NCI-H748 treated with DMSO at 0.1 percent for 48 hours (cell line): ENCODE measurements at regions not wholly inside any gene's neighbourhood (a gene's known extent, or its start where the extent isn't known, plus 50 kb on each side); places are given as distances from the start of the nearest gene placed in this dataset.
"Not testable (repeated sequence)": the region's sequence is repeated elsewhere in the genome, so short reads cannot be mapped to it uniquely, and the experiment has no call there.

ENCODE experiments used
- DNase-seq: peaks from one replicate; lab custom pipeline; 2025; lab: John Stamatoyannopoulos, UW

GRCh38 chr11:23942117-23942815, 554.6 kb upstream of the LUZP2 start:
- DNase-seq, result not testable (repeated sequence)

GRCh38 chr11:23944923-23945322, 551.9 kb upstream of the LUZP2 start:
- DNase-seq, result no peak

GRCh38 chr11:23947883-23948282, 549.0 kb upstream of the LUZP2 start:
- DNase-seq, result no peak

DNA sequence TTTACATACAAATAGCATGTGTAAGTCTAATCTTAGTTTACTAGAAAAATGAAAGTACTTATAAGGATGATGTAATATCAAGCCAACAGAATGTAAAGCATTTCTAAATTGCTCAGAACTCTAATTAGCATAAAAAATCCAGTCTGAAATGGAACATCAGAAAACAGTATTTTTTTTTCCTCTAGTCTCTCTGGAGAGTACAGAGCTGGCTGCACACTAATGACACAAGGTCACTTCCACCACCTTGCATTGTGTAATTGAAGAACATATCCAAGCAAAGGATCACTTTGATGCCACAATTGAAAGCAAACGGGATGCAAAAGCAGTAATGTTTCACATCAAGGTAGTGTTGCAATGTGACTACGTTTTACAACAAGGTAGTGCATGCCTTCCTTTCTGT, 548.0 kb upstream of the LUZP2 start:
- DNase-seq, result no peak

GRCh38 chr11:23953951-23954710, 542.7 kb upstream of the LUZP2 start:
- no peak for DNase-seq

DNA sequence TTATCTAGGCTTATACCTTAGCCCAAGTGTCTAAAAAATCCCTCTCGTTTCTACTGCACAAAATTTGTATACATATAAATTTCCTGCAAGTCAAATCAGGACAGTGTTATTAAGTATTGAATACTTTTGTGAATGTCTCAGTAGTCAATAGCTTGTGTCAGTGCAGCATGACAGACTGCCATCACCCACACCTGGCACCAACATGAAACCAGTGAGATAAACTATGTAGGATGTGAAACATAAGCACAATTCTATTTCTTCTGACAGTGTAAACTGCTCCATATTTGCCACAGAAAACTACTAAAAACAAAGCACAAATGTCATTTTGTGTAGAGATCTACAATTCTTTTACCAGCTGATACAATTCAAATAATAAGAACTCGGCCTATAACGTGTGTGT, 542.1 kb upstream of the LUZP2 start:
- no peak for DNase-seq

DNA sequence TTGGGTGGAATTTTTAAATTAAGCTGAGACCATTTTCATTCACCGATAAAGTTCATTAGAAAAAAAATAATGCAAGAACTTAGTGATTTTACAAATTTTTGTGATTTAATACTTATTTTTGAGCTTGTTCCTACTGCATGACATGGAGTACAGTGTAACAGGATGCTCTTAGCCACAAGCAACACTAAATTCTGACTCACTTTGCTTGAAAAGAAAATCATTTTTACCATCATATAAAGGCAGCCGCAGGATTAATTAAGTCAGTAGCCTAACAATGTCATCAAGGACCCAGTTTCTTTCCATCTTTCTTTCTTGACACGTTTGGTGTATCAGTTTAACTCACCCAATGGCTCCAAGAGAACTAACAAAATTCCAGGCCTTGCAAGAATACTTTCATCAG, 540.3 kb upstream of the LUZP2 start:
- no peak for DNase-seq

GRCh38 chr11:23957314-23957713, 539.5 kb upstream of the LUZP2 start:
- no peak for DNase-seq

DNA sequence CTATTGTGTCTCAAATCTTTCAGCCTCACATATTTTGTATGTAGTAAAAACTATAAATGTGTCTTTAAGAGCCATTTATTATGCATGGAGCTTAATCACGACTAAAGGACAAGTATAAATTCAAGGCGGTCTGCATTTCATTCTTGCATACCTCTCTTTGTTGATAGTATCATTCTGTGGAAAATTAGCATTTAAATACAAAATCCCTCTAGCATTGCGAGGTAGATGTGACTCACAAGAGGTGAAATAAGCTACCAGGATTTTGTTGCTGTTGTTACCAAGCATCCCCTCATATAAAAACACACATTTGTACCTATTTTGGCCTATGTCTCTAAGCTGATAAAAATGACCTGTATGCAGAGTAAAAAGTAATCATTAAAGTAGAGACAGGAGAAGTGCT, 537.4 kb upstream of the LUZP2 start:
- no peak for DNase-seq

DNA sequence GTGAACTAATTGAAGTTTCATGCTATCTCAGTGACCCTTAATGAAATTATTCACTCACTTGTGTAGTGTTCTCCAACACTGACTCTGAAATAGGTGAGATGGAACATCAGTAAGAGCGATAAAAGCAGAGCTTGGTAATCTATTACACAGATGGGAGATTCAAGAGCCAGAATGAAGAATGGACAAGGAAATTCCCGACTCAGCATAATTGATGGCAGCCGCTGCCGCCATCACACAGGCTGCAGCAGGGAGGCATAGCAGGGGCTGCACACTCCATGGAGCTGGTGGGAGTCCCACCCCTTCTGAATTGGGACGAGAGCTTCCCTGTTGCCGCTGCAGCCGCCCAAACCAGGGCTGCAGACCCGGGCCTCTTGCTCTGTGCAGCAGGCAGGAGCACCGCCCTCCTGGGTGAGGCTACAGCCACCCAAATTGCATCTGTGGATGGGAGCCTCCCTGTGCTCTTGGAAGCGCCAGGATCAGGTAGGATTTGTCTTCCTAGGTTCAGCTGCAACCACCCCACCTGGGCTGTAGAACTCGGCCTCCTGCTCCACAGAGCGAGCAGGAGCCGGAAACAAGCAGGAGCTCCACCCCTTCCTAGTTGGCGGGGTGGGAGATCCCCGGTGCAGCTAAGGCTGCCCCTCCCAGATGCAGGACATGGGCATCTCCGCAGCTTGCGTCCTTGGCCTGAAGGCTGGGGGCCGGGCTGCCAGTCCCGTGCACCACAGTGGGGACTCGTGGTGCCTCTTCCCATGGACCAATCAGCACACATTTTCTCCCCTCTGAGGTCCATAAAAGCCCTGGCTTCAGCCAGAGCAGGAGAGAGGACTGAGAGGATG, 535.1 kb upstream of the LUZP2 start:
- no peak for DNase-seq

DNA sequence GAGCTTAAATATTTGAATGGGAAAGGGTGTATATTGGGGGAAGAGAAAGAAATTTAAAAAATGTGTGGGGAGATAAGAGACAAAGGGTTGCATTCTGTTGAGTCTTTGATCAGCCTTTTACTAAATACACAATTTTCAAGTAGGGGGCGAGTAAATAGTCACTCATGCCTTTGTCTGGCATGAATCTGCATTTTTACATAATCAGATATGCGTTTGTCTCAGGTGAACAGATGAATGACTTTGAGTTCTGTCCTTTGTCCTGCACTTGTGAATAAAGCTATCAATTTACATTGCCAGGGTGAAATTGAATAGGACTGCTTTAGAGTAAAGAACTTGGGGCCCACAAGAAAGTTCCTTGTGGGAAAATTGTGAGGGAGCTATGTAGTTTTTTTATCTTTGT, 523.6 kb upstream of the LUZP2 start:
- no peak for DNase-seq

- no peak for DNase-seq
Observed at GRCh38 chr11:23974051-23974450, 522.8 kb upstream of the LUZP2 start.

DNA sequence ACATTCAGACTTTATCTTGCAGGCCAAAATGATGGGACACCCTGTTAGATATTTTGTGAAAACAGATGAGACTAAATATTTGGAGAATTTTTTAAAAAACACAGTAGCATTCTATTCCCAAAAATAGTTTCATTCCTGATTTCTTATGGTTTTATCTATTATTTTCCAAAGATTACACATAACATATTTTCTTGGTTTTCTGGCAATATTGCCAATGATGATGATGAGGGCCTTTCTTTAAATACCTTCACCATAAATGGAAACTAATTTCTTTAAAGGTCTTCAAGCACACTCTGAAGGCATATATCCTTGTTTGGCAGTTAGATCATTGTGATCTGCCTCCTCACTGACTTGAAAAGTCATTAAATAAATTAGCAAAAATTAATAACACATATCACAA, 522.3 kb upstream of the LUZP2 start:
- DNase-seq, result no peak

- no peak for DNase-seq
Observed at GRCh38 chr11:23976426-23976825, 520.4 kb upstream of the LUZP2 start.

GRCh38 chr11:23976841-23977271, 520.0 kb upstream of the LUZP2 start:
- DNase-seq, result no peak

DNA sequence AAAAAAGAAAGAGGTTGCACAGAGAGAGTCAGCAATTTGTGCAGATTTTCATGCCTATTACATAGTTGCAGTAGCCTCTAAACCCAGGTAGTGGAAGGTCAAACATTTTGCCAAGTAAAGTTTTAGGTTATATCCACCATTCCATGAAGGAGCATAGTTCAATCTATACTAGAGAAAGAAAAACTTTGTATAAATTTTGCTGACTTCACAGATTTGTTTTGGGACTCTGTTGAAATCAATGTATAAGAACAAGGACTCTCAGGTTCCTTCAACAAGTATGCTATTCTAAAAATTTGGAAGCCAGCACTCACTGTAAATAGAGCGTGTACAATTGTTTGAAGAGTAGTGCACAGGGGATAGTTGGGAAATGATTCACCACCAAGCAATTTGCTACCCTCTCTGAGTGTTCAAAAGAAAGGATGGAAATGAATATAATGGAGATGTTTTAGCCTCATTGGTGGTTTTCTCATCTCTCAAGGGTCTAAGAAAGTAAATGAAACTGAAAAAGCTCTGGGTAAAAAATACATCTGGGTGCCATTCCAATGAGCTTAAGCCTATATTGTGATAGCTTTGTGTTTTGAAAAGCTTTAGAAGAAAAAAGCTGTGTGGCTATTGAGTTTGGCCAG, 508.4 kb upstream of the LUZP2 start:
- no peak for DNase-seq

- no peak for DNase-seq
Observed at GRCh38 chr11:23990346-23991164, 506.3 kb upstream of the LUZP2 start.

GRCh38 chr11:23991165-23991539, 505.7 kb upstream of the LUZP2 start:
- no peak for DNase-seq

GRCh38 chr11:23995891-23996290, 501.0 kb upstream of the LUZP2 start:
- DNase-seq, result no peak

- no peak for DNase-seq
Observed at GRCh38 chr11:23997356-23997755, 499.5 kb upstream of the LUZP2 start.

DNA sequence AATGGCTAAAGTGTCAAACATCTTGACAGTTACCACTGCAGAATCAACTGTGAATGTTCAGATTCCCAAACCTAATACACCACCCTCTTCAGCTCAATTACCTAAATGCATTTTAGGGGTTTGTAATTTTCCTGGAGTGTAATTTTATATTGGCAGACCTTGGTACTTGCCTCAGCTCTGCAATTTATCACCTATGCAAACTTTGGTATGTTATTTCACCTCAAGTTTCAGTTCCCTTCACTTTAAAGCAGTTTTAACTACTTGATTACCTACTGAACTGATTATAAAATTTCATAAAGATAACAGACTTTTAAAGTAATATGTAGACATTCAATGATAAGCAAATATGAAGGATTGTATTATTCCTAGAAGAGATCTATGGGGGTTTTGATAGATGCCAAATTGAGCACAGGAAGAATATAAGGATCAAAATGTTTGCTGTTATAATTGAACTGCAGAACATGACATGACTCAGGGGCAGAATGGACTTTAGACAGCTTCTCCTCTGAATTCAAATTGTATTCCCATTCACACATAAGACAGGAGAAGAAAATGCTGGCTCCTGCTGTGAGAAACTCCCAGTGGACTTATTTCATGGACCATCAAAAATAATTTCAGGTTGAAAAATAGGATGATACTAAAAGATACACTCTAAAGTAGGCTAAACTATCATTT, 491.5 kb upstream of the LUZP2 start:
- DNase-seq, result no peak
